Sigmoid colon (tissue), 4 donors: ENCODE measurements at regions not wholly inside any gene's neighbourhood (a gene's known extent, or its start where the extent isn't known, plus 50 kb on each side); places are given as distances from the start of the nearest gene placed in this dataset.

ENCODE experiments used
- CTCF ChIP-seq, 4 experiments: fragments of 450-650 bp in 3 of 4; fragments of 200-600 bp in 1 of 4; IDR thresholded peaks; one replicate each; pipeline ENCODE4 v1.5.1; 2016 to 2019; ENCODE audit warnings: antibody characterized with exemption in 4 of 4, mild to moderate bottlenecking in 3 of 4, moderate library complexity in 2 of 4
- EP300 ChIP-seq, 4 donors: sonication (generic); formaldehyde crosslinking; IDR thresholded peaks; one replicate each; pipeline ENCODE4 v1.6.1; 2017; ENCODE audit warnings: antibody characterized with exemption in 4 of 4
- POLR2A ChIP-seq, 2 donors: fragments of 450-650 bp; IDR thresholded peaks; one replicate each; pipeline ENCODE4 v1.6.1; 2016; ENCODE audit warnings: antibody characterized with exemption in 2 of 2, mild to moderate bottlenecking in 2 of 2, moderate library complexity in 2 of 2
- POLR2AphosphoS5 ChIP-seq, 4 donors: sonication (generic); formaldehyde crosslinking; IDR thresholded peaks; one replicate each; pipeline ENCODE4 v1.6.1; 2017; ENCODE audit warnings: antibody characterized with exemption in 4 of 4

- TF ChIP-seq CTCF (IDR thresholded peaks at IDR 0.05), result no peak
- TF ChIP-seq POLR2A (IDR thresholded peaks at IDR 0.05), result no peak
- TF ChIP-seq POLR2AphosphoS5 (IDR thresholded peaks at IDR 0.05), result no peak
- no peak for TF ChIP-seq EP300 (IDR thresholded peaks at IDR 0.05)
These were observed 415.7 kb upstream of the ROBO2 start for GRCh38 chr3:76624164-76624563.
